Prostate gland (tissue), 2 donors: ENCODE measurements at regions not wholly inside any gene's neighbourhood (a gene's known extent, or its start where the extent isn't known, plus 50 kb on each side); places are given as distances from the start of the nearest gene placed in this dataset.

Experiments
- POLR2A ChIP-seq: fragments of 450-650 bp; IDR thresholded peaks from one replicate; pipeline ENCODE4 v1.6.1; 2016; ENCODE audit warnings: antibody characterized with exemption, mild to moderate bottlenecking
- TF ChIP-seq, protein P1 (sequence below), 4 experiments: fragments of 200-600 bp in 2 of 4; fragments of 450-650 bp in 2 of 4; sonication (generic) in 2 of 4; IDR thresholded peaks; 1 replicate in 3 of 4; 2 replicates in 1 of 4; pipeline ENCODE4 v1.5.1; 2016 to 2019; ENCODE audit warnings: antibody characterized with exemption in 4 of 4, mild to moderate bottlenecking in 2 of 4, moderate library complexity in 2 of 4

DNA sequence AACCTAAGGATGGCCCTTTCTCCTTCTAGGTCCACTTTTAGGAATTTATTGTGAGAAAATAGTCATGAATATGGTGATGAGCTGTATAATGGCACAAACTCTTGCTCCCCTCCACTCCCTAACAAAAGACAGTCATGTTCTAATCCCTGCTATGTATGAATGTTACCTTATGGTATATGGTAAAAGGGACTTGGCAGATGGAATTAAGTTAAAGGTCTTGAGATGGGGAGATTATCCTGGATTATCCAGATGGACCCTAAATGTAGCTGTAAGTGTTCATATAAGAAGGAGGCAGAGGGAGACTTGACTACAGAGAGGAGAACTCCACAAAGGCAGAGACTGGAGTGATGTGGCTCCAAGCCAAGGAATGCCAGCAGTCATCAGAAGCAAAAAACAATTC, 296.1 kb downstream of the SOX9 start:
- TF ChIP-seq, protein P1, sequence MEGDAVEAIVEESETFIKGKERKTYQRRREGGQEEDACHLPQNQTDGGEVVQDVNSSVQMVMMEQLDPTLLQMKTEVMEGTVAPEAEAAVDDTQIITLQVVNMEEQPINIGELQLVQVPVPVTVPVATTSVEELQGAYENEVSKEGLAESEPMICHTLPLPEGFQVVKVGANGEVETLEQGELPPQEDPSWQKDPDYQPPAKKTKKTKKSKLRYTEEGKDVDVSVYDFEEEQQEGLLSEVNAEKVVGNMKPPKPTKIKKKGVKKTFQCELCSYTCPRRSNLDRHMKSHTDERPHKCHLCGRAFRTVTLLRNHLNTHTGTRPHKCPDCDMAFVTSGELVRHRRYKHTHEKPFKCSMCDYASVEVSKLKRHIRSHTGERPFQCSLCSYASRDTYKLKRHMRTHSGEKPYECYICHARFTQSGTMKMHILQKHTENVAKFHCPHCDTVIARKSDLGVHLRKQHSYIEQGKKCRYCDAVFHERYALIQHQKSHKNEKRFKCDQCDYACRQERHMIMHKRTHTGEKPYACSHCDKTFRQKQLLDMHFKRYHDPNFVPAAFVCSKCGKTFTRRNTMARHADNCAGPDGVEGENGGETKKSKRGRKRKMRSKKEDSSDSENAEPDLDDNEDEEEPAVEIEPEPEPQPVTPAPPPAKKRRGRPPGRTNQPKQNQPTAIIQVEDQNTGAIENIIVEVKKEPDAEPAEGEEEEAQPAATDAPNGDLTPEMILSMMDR (IDR thresholded peaks at IDR 0.05): no peak
- no peak for TF ChIP-seq POLR2A
